ENCODE measurements at regions not wholly inside any gene's neighbourhood (a gene's known extent, or its start where the extent isn't known, plus 50 kb on each side); places are given as distances from the start of the nearest gene placed in this dataset.

GRCh38 chr2:43129676-43130547 is 96.5 kb downstream of the ZFP36L2 start:
- no peak for DNase-seq (ENCODE audit: low read depth)
- H3K4me3 ChIP-seq (ENCODE audit: low read depth, low read length): no peak overlapping the region
- TF ChIP-seq, protein P1, sequence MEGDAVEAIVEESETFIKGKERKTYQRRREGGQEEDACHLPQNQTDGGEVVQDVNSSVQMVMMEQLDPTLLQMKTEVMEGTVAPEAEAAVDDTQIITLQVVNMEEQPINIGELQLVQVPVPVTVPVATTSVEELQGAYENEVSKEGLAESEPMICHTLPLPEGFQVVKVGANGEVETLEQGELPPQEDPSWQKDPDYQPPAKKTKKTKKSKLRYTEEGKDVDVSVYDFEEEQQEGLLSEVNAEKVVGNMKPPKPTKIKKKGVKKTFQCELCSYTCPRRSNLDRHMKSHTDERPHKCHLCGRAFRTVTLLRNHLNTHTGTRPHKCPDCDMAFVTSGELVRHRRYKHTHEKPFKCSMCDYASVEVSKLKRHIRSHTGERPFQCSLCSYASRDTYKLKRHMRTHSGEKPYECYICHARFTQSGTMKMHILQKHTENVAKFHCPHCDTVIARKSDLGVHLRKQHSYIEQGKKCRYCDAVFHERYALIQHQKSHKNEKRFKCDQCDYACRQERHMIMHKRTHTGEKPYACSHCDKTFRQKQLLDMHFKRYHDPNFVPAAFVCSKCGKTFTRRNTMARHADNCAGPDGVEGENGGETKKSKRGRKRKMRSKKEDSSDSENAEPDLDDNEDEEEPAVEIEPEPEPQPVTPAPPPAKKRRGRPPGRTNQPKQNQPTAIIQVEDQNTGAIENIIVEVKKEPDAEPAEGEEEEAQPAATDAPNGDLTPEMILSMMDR (IDR thresholded peaks at IDR 0.05; ENCODE audit: insufficient read depth, low read depth, low read length): no peak

DNA sequence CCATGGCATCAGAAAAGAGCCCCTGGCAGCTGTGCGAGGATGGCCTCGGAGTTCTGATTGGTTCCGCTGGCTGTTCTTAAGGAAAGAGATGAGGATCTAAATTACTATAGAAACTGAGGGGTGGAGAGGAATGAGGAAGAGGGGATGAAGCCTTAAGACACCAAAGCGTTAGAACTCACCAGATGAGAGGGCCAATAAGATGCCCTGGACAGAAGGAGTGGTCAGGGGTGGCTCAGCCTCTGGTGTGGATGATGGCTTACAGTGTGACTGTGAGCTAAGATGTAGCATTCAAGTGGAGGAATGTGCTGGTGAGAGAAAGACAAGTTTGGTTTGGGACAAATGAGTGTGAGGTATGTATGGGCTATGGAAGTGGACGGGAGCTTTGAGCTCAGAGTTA is 97.8 kb downstream of the ZFP36L2 start:
- no peak overlapping the region for H3K4me3 ChIP-seq (ENCODE audit: low read depth, low read length)
- no peak for DNase-seq (ENCODE audit: low read depth)

GRCh38 chr2:43127941-43128558 is 98.4 kb downstream of the ZFP36L2 start:
- no peak for DNase-seq (ENCODE audit: low read depth)
- TF ChIP-seq, protein P1 (IDR thresholded peaks at IDR 0.05; ENCODE audit: insufficient read depth, low read depth, low read length): no peak
- no peak overlapping the region for H3K4me3 ChIP-seq (ENCODE audit: low read depth, low read length)

More for the DNA sequence above, 97.8 kb downstream of the ZFP36L2 start:
- TF ChIP-seq, protein P1 (IDR thresholded peaks at IDR 0.05; ENCODE audit: insufficient read depth, low read depth, low read length): no peak

DNA sequence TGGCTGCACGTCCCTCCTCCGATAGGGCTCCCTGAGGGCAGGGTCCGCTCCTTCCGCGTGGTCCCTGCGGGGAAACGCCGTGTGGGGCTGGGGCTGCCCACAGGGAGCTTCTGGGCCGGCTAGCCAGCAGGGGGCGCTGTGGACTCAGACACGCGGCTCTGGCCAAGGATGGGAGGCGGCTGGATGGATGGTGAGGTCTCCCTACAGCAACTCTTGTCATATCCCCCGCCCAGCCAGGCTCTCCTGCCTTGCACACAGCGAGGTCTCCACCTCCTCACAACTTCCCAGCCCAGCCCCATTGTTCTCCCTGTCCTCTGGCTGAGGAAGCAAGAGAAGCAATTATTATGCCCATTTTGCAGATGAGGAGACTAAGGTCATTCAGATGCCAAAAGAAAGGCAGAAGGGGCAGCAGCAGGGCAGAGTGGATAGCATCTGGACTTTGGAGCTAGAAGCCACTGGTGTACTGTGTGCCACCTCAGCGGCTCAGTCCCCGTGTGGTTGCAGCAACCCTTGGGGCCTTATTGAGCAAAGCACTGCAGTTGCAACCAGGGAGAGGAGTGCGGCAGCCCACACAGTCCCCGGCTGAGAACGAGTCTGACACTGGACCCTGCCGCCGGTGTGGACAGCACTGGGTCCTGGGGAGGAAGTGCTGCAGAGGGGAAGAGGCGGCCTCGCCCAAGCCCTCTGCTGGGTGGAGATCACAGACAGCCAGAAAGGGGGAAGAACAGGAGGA is 99.0 kb downstream of the ZFP36L2 start:
- TF ChIP-seq, protein P1 (IDR thresholded peaks at IDR 0.05; ENCODE audit: insufficient read depth, low read depth, low read length): peak; percentile 58
- DNase-seq (ENCODE audit: low read depth): no peak
- H3K4me3 ChIP-seq (ENCODE audit: low read depth, low read length): no peak overlapping the region

DNA sequence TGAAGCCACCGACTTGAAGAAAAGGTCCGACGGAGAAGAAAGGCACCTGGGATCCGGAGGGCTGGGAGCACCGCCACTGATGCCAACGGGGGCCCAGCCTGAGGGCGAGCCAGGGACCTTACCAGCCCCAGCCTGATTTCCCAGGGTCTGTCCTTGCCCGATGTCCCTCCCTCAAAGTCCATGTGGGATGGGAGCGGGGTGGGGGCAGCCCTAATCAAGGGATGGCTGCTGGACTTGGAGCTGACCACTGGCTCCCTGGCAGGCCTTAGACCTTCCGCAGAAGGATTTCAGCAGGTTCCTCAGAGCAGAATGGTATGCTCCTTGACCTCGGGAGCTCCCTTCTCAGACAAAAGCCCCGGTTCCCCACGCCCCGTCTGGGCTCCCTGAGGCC is 99.6 kb downstream of the ZFP36L2 start:
- TF ChIP-seq, protein P1 (IDR thresholded peaks at IDR 0.05; ENCODE audit: insufficient read depth, low read depth, low read length): no peak
- no peak for DNase-seq (ENCODE audit: low read depth)
- no peak overlapping the region for H3K4me3 ChIP-seq (ENCODE audit: low read depth, low read length)

GRCh38 chr2:43125090-43125998 is 101.1 kb downstream of the ZFP36L2 start:
- DNase-seq (ENCODE audit: low read depth): no peak
- TF ChIP-seq, protein P1 (IDR thresholded peaks at IDR 0.05; ENCODE audit: insufficient read depth, low read depth, low read length): no peak
- H3K4me3 ChIP-seq (ENCODE audit: low read depth, low read length): no peak overlapping the region

Measured in fibroblast of villous mesenchyme (primary cell).